K562 (cell line): ENCODE measurements at regions not wholly inside any gene's neighbourhood (a gene's known extent, or its start where the extent isn't known, plus 50 kb on each side); places are given as distances from the start of the nearest gene placed in this dataset.

ENCODE experiments used
- ATAC-seq: fragments of 200-7000 bp; cut with Tn5 transposase; 3 replicates; pipeline ENCODE4 v1.9.1; 2020; ENCODE audit warnings: moderate library complexity
- BruUV-seq: library from RNA; stranded (reverse); fragments of 400-500 nt; replicated peaks from 2 replicates; lab custom pipeline; 2021; lab: Mats Ljungman, UMichigan
- CTCF ChIA-PET: fragments of 300-600 bp; formaldehyde crosslinking; extraction: SDS; loops from one replicate; lab custom pipeline; 2021; ENCODE audit warnings: low intra/inter-chr PET ratio; lab: Yijun Ruan, JAX
- POLR2A ChIA-PET: fragments of 300-600, 350-650 bp; sonication (Branson Sonifier 250); formaldehyde crosslinking; extraction: SDS; loops from one replicate; lab custom pipeline; 2021; ENCODE audit warnings: antibody characterized with exemption, inconsistent platforms; lab: Yijun Ruan, JAX
- DNase-seq, 4 experiments: peaks; one replicate each; pipeline versions ENCODE4 v3.0.0 to v3.0.0-alpha.2; 2011 to 2018; ENCODE audit warnings: low spot score in 3 of 4, mixed read lengths in 3 of 4; ENCODE audit errors: extremely low read depth in 1 of 4
- FAIRE-seq: peaks from 2 replicates; lab custom pipeline; 2011; peaks lifted over from hg19 to GRCh38; lab: Jason Lieb, UNC
- H2AFZ ChIP-seq: 2 replicates; pipeline ENCODE4 v1.6.0; 2011; ENCODE audit warnings: low read depth, low read length, control low read depth, inconsistent platforms
- H3K27ac ChIP-seq: fragments of 200-600 bp; 3 replicates; pipeline ENCODE4 v1.8.0; 2011; ENCODE audit warnings: low read depth, mild to moderate bottlenecking, control low read depth, inconsistent platforms, low read length, moderate library complexity, mixed read lengths; ENCODE audit errors: extremely low read depth
- H3K27me3 ChIP-seq, 2 experiments: fragments of 300-600 bp in 1 of 2; 2 replicates in 1 of 2; 3 replicates in 1 of 2; pipeline versions ENCODE4 v1.6.0 to v1.8.0; 2011; ENCODE audit warnings: inconsistent platforms in 2 of 2, low read length in 2 of 2, mild to moderate bottlenecking in 1 of 2, mixed read lengths in 1 of 2, moderate library complexity in 1 of 2; ENCODE audit not compliant: control insufficient read depth in 2 of 2, insufficient read depth in 2 of 2
- H3K36me3 ChIP-seq: fragments of 300-600 bp; 3 replicates; pipeline ENCODE4 v1.8.0; 2011; ENCODE audit warnings: mild to moderate bottlenecking, low read length, inconsistent platforms; ENCODE audit not compliant: control insufficient read depth, insufficient read depth
- H3K4me1 ChIP-seq, 2 experiments: fragments of 200-600 bp in 1 of 2; replicated peaks in 1 of 2; 2 replicates in 1 of 2; 3 replicates in 1 of 2; pipeline versions ENCODE4 v1.5.1 to v1.8.0; 2011; ENCODE audit warnings: inconsistent platforms in 2 of 2, low read length in 2 of 2, mild to moderate bottlenecking in 1 of 2, mixed read lengths in 1 of 2, moderate library complexity in 1 of 2; ENCODE audit not compliant: control insufficient read depth in 2 of 2, insufficient read depth in 2 of 2
- H3K4me2 ChIP-seq: 2 replicates; pipeline ENCODE4 v1.6.1; 2011; ENCODE audit warnings: low read length, control low read depth, inconsistent platforms, mixed read lengths; ENCODE audit not compliant: insufficient read depth
- H3K4me3 ChIP-seq: fragments of 200-600 bp; sonication (generic), shearing (Covaris generic); 2 replicates; pipeline ENCODE4 v1.5.1; 2016; ENCODE audit warnings: control low read depth, inconsistent platforms
- H3K79me2 ChIP-seq: fragments of 200-600 bp; 3 replicates; pipeline ENCODE4 v1.8.0; 2011; ENCODE audit warnings: low read length, inconsistent platforms; ENCODE audit not compliant: control insufficient read depth, insufficient read depth
- H3K9ac ChIP-seq, 2 experiments: 2 replicates each; pipeline versions ENCODE4 v1.6.0 to v1.6.1; 2011; ENCODE audit warnings: low read depth in 2 of 2, low read length in 2 of 2, control low read depth in 1 of 2, inconsistent platforms in 1 of 2, mild to moderate bottlenecking in 1 of 2, mixed read lengths in 1 of 2; ENCODE audit not compliant: insufficient read depth in 1 of 2
- H3K9me1 ChIP-seq: one replicate; pipeline ENCODE4 v1.6.0; 2011; ENCODE audit warnings: inconsistent platforms, mild to moderate bottlenecking, low read length, moderate library complexity; ENCODE audit not compliant: control insufficient read depth, insufficient read depth
- H3K9me3 ChIP-seq: replicated peaks from 2 replicates; pipeline ENCODE4 v1.5.1; 2011; ENCODE audit warnings: low read depth, low read length, inconsistent platforms; ENCODE audit not compliant: control insufficient read depth, insufficient read depth
- H4K20me1 ChIP-seq: replicated peaks from 2 replicates; pipeline ENCODE4 v1.6.1; 2011; ENCODE audit warnings: low read length, inconsistent platforms, mixed read lengths; ENCODE audit not compliant: control insufficient read depth, insufficient read depth
- OTX1 ChIP-seq: fragments of 450-650 bp; formaldehyde crosslinking; IDR thresholded peaks from 2 replicates; pipeline ENCODE4 v1.4.0; 2022; ENCODE audit warnings: mild to moderate bottlenecking
- PCBP2 ChIP-seq: fragments of 200-400 bp; formaldehyde crosslinking; IDR thresholded peaks from 2 replicates; pipeline ENCODE4 v1.6.1; 2018; ENCODE audit warnings: low read length, low read depth, mild to moderate bottlenecking, moderate library complexity; ENCODE audit not compliant: poor library complexity, severe bottlenecking
- POLR3G ChIP-seq: IDR thresholded peaks from 2 replicates; pipeline ENCODE4 v1.6.1; 2011; ENCODE audit not compliant: insufficient read length, insufficient replicate concordance; ENCODE audit errors: extremely low read depth
- ZFP30 ChIP-seq: fragments of 250-450 bp; sonication (Bioruptor Pico); IDR thresholded peaks from 2 replicates; pipeline ENCODE4 v1.8.0; 2022; ENCODE audit warnings: moderate library complexity, mild to moderate bottlenecking, inconsistent platforms, borderline replicate concordance
- ZNF282 ChIP-seq: sonication (generic); formaldehyde crosslinking; IDR thresholded peaks from 2 replicates; pipeline ENCODE4 v1.8.1; 2023; ENCODE audit warnings: missing genetic modification reagents
- WGBS: fragments of 100-300 bp; shearing (Covaris generic); methylation state at CpG from one replicate; pipeline ENCODE4 v1.1.6; 2016; ENCODE audit warnings: low coverage, mixed read lengths; ENCODE audit not compliant: insufficient coverage; ENCODE audit errors: missing lambda C conversion rate; 5-methylcytosine and 5-hydroxymethylcytosine counted together
- in situ Hi-C: fragments of 300-500 bp; cut with MboI; formaldehyde crosslinking; loops from 4 replicates; pipeline ENCODE4 v1.15.0; 2018; ENCODE audit warnings: inconsistent platforms, mixed read lengths
- intact Hi-C: fragments of 100-400 bp; cut with micrococcal nuclease; formaldehyde crosslinking; loops from 2 replicates; pipeline ENCODE4 v1.14.2; 2022
- TF ChIP-seq, protein P1 (sequence below): sonication (generic); formaldehyde crosslinking; IDR thresholded peaks from 2 replicates; pipeline ENCODE4 v1.8.0; 2022; ENCODE audit warnings: mild to moderate bottlenecking, missing genetic modification reagents, borderline replicate concordance

DNA sequence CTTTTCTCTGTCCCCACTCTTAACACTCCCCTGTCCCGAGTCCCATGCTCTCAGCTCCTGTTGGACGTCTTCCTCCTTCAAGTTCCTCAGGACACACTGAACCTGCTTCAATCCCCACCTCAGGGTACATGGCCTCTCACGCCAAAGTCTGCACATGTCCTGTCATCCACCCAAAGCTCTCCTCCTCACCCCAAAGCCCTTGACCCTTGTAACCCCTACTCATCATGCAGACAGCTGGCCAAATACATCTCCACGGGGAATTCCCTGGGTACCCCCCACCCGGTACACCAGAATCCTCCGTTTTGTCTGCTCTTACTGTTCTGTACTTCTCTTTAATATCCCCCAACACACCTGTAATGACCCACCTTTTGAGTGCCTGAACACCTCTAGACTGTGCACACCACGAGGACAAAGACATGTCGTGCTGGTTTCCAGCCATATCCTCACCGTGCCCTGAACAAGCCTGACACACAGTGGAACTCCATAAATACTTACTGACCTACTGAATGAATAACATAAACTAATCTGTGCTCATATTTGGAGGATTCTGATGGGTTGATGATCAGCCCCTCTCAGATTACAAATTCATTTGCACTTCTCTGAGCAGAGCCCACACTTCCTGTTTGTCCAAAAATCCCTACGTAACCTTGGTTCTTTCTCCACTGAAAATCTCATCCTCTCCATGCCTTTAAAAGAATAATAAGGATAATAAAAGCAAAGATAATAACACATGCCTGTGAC is 66.8 kb upstream of the EYA2 start:
- no peak for FAIRE-seq

More for the DNA sequence above, 66.8 kb upstream of the EYA2 start:
- no peak overlapping the region for H3K9ac ChIP-seq
- POLR2A ChIA-PET = interaction anchor here (0.6 to 0.7 kb wide), 2 partner anchors 27 to 203 kb away, joined by 3 read pairs; no protein-coding TSS in a partner anchor
- TF ChIP-seq, protein P1, sequence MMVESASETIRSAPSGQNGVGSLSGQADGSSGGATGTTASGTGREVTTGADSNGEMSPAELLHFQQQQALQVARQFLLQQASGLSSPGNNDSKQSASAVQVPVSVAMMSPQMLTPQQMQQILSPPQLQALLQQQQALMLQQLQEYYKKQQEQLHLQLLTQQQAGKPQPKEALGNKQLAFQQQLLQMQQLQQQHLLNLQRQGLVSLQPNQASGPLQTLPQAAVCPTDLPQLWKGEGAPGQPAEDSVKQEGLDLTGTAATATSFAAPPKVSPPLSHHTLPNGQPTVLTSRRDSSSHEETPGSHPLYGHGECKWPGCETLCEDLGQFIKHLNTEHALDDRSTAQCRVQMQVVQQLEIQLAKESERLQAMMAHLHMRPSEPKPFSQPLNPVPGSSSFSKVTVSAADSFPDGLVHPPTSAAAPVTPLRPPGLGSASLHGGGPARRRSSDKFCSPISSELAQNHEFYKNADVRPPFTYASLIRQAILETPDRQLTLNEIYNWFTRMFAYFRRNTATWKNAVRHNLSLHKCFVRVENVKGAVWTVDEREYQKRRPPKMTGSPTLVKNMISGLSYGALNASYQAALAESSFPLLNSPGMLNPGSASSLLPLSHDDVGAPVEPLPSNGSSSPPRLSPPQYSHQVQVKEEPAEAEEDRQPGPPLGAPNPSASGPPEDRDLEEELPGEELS (CRISPR knock-in tag) = no peak
- TF ChIP-seq POLR3G (no peak), OTX1 (no peak), PCBP2 (no peak), ZFP30 (CRISPR knock-in tag) (no peak), ZNF282 (CRISPR knock-in tag) (no peak)
- TF ChIP-seq, all 486 proteins: peak for 0
- in situ Hi-C loops = no loop called here
- intact Hi-C loops = no loop called here
- H3K9me1 ChIP-seq = no peaks in the 10 kb centered on the region
- WGBS = 0% methylated on average over 10 of the region's 10 CpGs
- H3K27me3 ChIP-seq = peaks cover 5 to 20% of the 10 kb centered on the region in 2 experiments; a peak in 3 of 5 replicates
- H3K4me3 ChIP-seq = no peak overlapping the region
- no peaks in the 10 kb centered on the region for H3K4me1 ChIP-seq
- H3K4me2 ChIP-seq = no peak overlapping the region
- H2AFZ ChIP-seq = no peak overlapping the region
- H3K79me2 ChIP-seq = no peaks in the 10 kb centered on the region
- H3K36me3 ChIP-seq = no peaks in the 10 kb centered on the region
- BruUV-seq = no TSS peak
- ATAC-seq (no peak), DNase-seq (no peak)
- no peaks in the 10 kb centered on the region; the same call in 1 of the 2 replicates for H4K20me1 ChIP-seq
- CTCF ChIA-PET = no interaction called here
- no peaks in the 10 kb centered on the region for H3K9me3 ChIP-seq
- no peak overlapping the region for H3K27ac ChIP-seq
